ENCODE measurements at regions not wholly inside any gene's neighbourhood (a gene's known extent, or its start where the extent isn't known, plus 50 kb on each side); places are given as distances from the start of the nearest gene placed in this dataset.

DNA sequence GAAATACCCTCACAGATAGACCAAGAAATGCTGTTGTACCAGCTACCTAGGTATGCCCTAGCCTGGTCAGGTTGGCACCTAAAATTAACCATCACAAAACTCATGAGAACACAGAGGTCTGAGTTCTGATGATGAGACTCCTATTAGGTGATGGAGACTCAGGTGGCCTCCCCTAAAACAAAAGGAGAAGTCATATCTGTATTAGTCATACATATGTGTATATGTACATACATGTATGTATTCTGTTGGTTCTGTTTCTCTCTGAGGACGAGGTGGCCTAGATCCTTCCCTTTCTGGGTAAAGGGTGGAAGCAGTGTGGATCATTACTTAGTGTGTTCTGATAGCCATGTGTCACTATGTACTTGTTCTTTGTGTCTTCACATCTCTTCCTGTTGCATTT, 207.2 kb upstream of the PRSS1 start:
- TF ChIP-seq EZH2 (IDR thresholded peaks at IDR 0.05; ENCODE audit: low read depth), result no peak
- TF ChIP-seq, protein P1, sequence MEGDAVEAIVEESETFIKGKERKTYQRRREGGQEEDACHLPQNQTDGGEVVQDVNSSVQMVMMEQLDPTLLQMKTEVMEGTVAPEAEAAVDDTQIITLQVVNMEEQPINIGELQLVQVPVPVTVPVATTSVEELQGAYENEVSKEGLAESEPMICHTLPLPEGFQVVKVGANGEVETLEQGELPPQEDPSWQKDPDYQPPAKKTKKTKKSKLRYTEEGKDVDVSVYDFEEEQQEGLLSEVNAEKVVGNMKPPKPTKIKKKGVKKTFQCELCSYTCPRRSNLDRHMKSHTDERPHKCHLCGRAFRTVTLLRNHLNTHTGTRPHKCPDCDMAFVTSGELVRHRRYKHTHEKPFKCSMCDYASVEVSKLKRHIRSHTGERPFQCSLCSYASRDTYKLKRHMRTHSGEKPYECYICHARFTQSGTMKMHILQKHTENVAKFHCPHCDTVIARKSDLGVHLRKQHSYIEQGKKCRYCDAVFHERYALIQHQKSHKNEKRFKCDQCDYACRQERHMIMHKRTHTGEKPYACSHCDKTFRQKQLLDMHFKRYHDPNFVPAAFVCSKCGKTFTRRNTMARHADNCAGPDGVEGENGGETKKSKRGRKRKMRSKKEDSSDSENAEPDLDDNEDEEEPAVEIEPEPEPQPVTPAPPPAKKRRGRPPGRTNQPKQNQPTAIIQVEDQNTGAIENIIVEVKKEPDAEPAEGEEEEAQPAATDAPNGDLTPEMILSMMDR (conservative IDR thresholded peaks at IDR 0.05), result no peak

Measured in PC-9 (cell line).